Neural crest cell (in vitro differentiated cells): ENCODE measurements at regions not wholly inside any gene's neighbourhood (a gene's known extent, or its start where the extent isn't known, plus 50 kb on each side); places are given as distances from the start of the nearest gene placed in this dataset.

Experiments used
- DNase-seq: peaks from one replicate; pipeline ENCODE4 v3.0.0; 2021; ENCODE audit warnings: low read depth, mixed read lengths, low spot score
- H3K27ac Mint-ChIP-seq: one replicate; pipeline ENCODE4 v1.8.0; 2021; ENCODE audit warnings: mild to moderate bottlenecking, mixed read lengths; ENCODE audit not compliant: unreplicated experiment
- H3K27me3 Mint-ChIP-seq: 2 replicates; pipeline ENCODE4 v1.8.0; 2021; ENCODE audit warnings: low read depth, mild to moderate bottlenecking, mixed read lengths
- H3K36me3 Mint-ChIP-seq: 2 replicates; pipeline ENCODE4 v1.8.0; 2021; ENCODE audit warnings: low read depth, mild to moderate bottlenecking, mixed read lengths
- H3K4me1 Mint-ChIP-seq: 2 replicates; pipeline ENCODE4 v1.8.0; 2021; ENCODE audit warnings: mixed read lengths
- H3K4me3 Mint-ChIP-seq: one replicate; pipeline ENCODE4 v1.8.0; 2021; ENCODE audit warnings: mild to moderate bottlenecking, mixed read lengths
- H3K9me3 Mint-ChIP-seq: 2 replicates; pipeline ENCODE4 v1.8.0; 2021; ENCODE audit warnings: mixed read lengths
- TF ChIP-seq, protein P1 (sequence below): fragments of 200-600 bp; sonication (generic); conservative IDR thresholded peaks from 2 replicates; pipeline ENCODE4 v1.5.0; 2021; ENCODE audit warnings: antibody characterized with exemption, mild to moderate bottlenecking

- H3K27ac Mint-ChIP-seq: no peak overlapping the region
- peaks cover 10% of the 10 kb centered on the region for H3K4me1 Mint-ChIP-seq
- peaks cover 4% of the 10 kb centered on the region for H3K36me3 Mint-ChIP-seq
- DNase-seq: no peak
- no peak overlapping the region for H3K4me3 Mint-ChIP-seq
- peaks cover 22% of the 10 kb centered on the region for H3K9me3 Mint-ChIP-seq
- TF ChIP-seq, protein P1, sequence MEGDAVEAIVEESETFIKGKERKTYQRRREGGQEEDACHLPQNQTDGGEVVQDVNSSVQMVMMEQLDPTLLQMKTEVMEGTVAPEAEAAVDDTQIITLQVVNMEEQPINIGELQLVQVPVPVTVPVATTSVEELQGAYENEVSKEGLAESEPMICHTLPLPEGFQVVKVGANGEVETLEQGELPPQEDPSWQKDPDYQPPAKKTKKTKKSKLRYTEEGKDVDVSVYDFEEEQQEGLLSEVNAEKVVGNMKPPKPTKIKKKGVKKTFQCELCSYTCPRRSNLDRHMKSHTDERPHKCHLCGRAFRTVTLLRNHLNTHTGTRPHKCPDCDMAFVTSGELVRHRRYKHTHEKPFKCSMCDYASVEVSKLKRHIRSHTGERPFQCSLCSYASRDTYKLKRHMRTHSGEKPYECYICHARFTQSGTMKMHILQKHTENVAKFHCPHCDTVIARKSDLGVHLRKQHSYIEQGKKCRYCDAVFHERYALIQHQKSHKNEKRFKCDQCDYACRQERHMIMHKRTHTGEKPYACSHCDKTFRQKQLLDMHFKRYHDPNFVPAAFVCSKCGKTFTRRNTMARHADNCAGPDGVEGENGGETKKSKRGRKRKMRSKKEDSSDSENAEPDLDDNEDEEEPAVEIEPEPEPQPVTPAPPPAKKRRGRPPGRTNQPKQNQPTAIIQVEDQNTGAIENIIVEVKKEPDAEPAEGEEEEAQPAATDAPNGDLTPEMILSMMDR: no peak
- H3K27me3 Mint-ChIP-seq: no peaks in the 10 kb centered on the region
These were observed 285.0 kb downstream of the SPANXN1 start for GRCh38 chrX:145532176-145532780.

DNA sequence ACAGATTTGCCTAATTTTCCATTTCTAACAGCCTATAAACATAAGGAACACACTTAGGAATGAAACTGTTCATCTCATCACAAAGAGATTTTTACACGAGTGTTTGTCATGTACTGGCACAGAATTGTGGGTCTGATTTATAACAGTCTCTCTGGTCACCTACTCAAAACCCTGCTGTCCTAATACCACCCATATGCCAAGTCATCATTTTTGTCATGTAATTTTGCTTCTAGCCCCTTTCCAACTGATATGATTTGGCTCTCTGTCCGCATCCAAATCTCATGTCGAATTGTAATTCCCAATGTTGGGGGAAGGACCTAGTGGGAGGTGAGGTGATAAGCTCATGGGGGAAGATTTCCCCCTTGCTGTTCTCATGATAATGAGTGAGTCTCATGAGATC lies 284.1 kb upstream of the SLITRK2 start:
- DNase-seq: no peak
- no peak overlapping the region for H3K27ac Mint-ChIP-seq
- TF ChIP-seq, protein P1: no peak
- peaks cover 19% of the 10 kb centered on the region for H3K9me3 Mint-ChIP-seq
- H3K4me3 Mint-ChIP-seq: no peak overlapping the region
- H3K36me3 Mint-ChIP-seq: peaks cover 4% of the 10 kb centered on the region
- H3K27me3 Mint-ChIP-seq: no peaks in the 10 kb centered on the region
- peaks cover 10% of the 10 kb centered on the region for H3K4me1 Mint-ChIP-seq

DNA sequence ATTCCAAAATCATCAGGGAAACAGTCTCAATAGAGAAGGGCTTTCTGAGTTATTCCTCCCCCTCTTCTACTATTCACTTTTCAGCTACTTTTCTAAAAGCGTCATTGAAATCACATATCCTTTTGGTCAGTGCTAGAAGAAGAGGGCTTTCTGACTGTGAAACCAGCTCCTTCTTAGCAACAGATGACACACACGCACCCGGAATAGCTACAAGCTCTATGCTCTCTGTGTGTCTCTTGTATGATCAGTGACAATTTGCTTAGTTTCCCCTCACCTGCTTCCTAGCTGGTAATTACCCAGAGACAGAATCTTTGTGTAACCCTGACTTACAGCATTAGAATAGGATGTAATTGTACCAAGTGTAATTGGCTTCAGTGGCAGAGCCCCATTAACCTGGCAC lies 268.1 kb upstream of the SLITRK2 start:
- DNase-seq: no peak
- H3K27me3 Mint-ChIP-seq: no peaks in the 10 kb centered on the region
- H3K27ac Mint-ChIP-seq: no peak overlapping the region
- TF ChIP-seq, protein P1: no peak
- peaks cover 19% of the 10 kb centered on the region for H3K4me1 Mint-ChIP-seq
- no peak overlapping the region for H3K4me3 Mint-ChIP-seq
- peaks cover 10% of the 10 kb centered on the region for H3K9me3 Mint-ChIP-seq
- H3K36me3 Mint-ChIP-seq: peaks cover 2% of the 10 kb centered on the region

- TF ChIP-seq, protein P1: peak; percentile 32
- H3K36me3 Mint-ChIP-seq: peaks cover 2% of the 10 kb centered on the region
- no peak for DNase-seq
- peaks cover 15% of the 10 kb centered on the region for H3K9me3 Mint-ChIP-seq
- no peaks in the 10 kb centered on the region for H3K27me3 Mint-ChIP-seq
- peaks cover 19% of the 10 kb centered on the region for H3K4me1 Mint-ChIP-seq
- no peak overlapping the region for H3K27ac Mint-ChIP-seq
- no peak overlapping the region for H3K4me3 Mint-ChIP-seq
These were observed 265.0 kb upstream of the SLITRK2 start for GRCh38 chrX:145552643-145553042.

DNA sequence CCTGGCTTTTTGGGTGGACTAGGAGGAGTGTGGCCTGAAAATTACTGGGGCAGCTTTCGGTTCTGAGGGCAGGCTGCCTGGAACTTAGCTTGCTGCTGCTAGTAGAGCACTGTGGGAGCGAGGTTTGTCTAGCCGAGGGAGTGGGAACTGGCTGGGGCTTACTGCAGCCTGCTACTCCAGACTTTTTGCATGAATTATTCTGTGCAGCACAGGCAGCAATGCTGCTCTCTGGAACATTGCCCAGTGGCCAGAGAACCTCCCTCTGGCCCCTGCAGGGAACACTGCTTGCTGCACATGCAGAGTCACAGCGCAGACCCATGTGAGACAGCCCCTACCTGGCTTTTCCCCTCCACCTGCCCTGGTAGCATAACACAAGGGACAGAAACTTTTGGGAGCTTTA lies 263.9 kb upstream of the SLITRK2 start:
- no peak for DNase-seq
- Mint-ChIP-seq H3K9me3 (peaks cover 18% of the 10 kb centered on the region), H3K27me3 (no peaks in the 10 kb centered on the region), H3K27ac (no peak overlapping the region), H3K36me3 (peaks cover 5% of the 10 kb centered on the region), H3K4me1 (peaks cover 13% of the 10 kb centered on the region), H3K4me3 (no peak overlapping the region)
- TF ChIP-seq, protein P1: no peak
